ENCODE measurements at regions not wholly inside any gene's neighbourhood (a gene's known extent, or its start where the extent isn't known, plus 50 kb on each side); places are given as distances from the start of the nearest gene placed in this dataset.

DNA sequence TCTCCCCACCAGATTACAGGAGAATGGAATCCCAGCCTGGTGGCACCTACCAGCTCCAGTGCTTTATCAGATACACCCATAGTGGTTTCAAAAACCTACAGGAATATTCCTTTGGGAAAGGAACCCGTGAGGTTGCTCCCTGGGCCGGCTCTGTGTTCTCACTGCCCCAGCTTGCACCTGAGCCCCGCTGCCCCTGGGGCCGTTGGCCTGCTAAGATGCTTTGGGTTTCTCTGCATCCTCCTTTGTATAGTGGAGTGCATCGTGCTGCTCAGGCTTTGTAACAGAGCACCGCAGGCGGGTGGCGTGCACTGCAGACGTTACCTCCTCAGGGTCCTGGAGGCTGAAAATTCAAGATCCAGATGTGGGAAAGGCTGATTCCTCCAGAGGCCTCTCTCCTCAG lies 414.1 kb downstream of the BRD1 start:
- TF ChIP-seq CTCF (IDR thresholded peaks at IDR 0.05) (no peak), POLR2A (IDR thresholded peaks at IDR 0.05) (no peak)

Measured in adrenal gland (tissue), 5 donors.